Myocyte (in vitro differentiated cells): ENCODE measurements at regions not wholly inside any gene's neighbourhood (a gene's known extent, or its start where the extent isn't known, plus 50 kb on each side); places are given as distances from the start of the nearest gene placed in this dataset.
A peak's percentile ranks its signal among the peaks of the same experiment; 100 is the strongest.

Source experiments
- DNase-seq: peaks from one replicate; pipeline ENCODE4 v3.0.0-alpha.2; 2012; ENCODE audit warnings: low read depth

- DNase-seq = no peak
Measured at GRCh38 chr5:130350131-130350530, 445.9 kb downstream of the CHSY3 start.

GRCh38 chr5:130337179-130337888 is 433.1 kb downstream of the CHSY3 start:
- DNase-seq = peak; percentile 81

- DNase-seq = no peak
Measured at GRCh38 chr5:130335117-130335516, 430.9 kb downstream of the CHSY3 start.

- no peak for DNase-seq
Measured at GRCh38 chr5:130333089-130333488, 428.8 kb downstream of the CHSY3 start.

- no peak for DNase-seq
Measured at GRCh38 chr5:130331332-130331731, 427.1 kb downstream of the CHSY3 start.

- peak; percentile 36 for DNase-seq
Measured at GRCh38 chr5:130324953-130325671, 420.8 kb downstream of the CHSY3 start.

GRCh38 chr5:130323804-130324454 is 419.7 kb downstream of the CHSY3 start:
- peak; percentile 25 for DNase-seq

GRCh38 chr5:130321931-130322330 is 417.7 kb downstream of the CHSY3 start:
- DNase-seq = no peak

- no peak for DNase-seq
Measured at GRCh38 chr5:130316971-130317680, 412.9 kb downstream of the CHSY3 start.

GRCh38 chr5:130295235-130295634 is 391.0 kb downstream of the CHSY3 start:
- DNase-seq = no peak

- peak; percentile 26 for DNase-seq
Measured at GRCh38 chr5:130294798-130295197, 390.5 kb downstream of the CHSY3 start.

- DNase-seq = no peak
Measured at GRCh38 chr5:130290219-130290618, 386.0 kb downstream of the CHSY3 start.

- peak; percentile 16 for DNase-seq
Measured at GRCh38 chr5:130289132-130290088, 385.1 kb downstream of the CHSY3 start.

- no peak for DNase-seq
Measured at GRCh38 chr5:130287438-130287837, 383.2 kb downstream of the CHSY3 start.

- peak; percentile 59 for DNase-seq
Measured at GRCh38 chr5:130286971-130287370, 382.7 kb downstream of the CHSY3 start.

- peak; percentile 43 for DNase-seq
Measured at GRCh38 chr5:130282049-130282448, 377.8 kb downstream of the CHSY3 start.

GRCh38 chr5:130280528-130281217 is 376.4 kb downstream of the CHSY3 start:
- no peak for DNase-seq

- DNase-seq = no peak
Measured at GRCh38 chr5:130279386-130279785, 375.1 kb downstream of the CHSY3 start.

- no peak for DNase-seq
Measured at GRCh38 chr5:130278136-130278535, 373.9 kb downstream of the CHSY3 start.

- no peak for DNase-seq
Measured at GRCh38 chr5:130277522-130277921, 373.3 kb downstream of the CHSY3 start.
